Inflammatory macrophage treated with lipopolysaccharide for 1 hour (primary cell): ENCODE measurements at regions not wholly inside any gene's neighbourhood (a gene's known extent, or its start where the extent isn't known, plus 50 kb on each side); places are given as distances from the start of the nearest gene placed in this dataset.
"Not testable (repeated sequence)": the region's sequence is repeated elsewhere in the genome, so short reads cannot be mapped to it uniquely, and the experiment has no call there.

Experiments
- DNase-seq, 2 donors: peaks; one replicate each; pipeline ENCODE4 v3.0.0-alpha.2; 2020 to 2022

GRCh38 chr20:12699374-12700228 lies 309.2 kb upstream of the SPTLC3 start:
- DNase-seq: no peak

- no peak for DNase-seq
Measured at GRCh38 chr20:12700701-12701100, 308.1 kb upstream of the SPTLC3 start.

GRCh38 chr20:12702312-12702711 lies 306.5 kb upstream of the SPTLC3 start:
- no peak for DNase-seq

- DNase-seq: no peak
Measured at GRCh38 chr20:12715371-12715770, 293.4 kb upstream of the SPTLC3 start.

- no peak for DNase-seq
Measured at GRCh38 chr20:12715991-12716680, 292.6 kb upstream of the SPTLC3 start.

- no peak for DNase-seq
Measured at GRCh38 chr20:12717061-12717460, 291.7 kb upstream of the SPTLC3 start.

- no peak for DNase-seq
Measured at GRCh38 chr20:12718619-12719018, 290.2 kb upstream of the SPTLC3 start.

- DNase-seq: no peak
Measured at GRCh38 chr20:12721636-12722035, 287.1 kb upstream of the SPTLC3 start.

GRCh38 chr20:12722091-12722490 lies 286.7 kb upstream of the SPTLC3 start:
- no peak for DNase-seq

- no peak for DNase-seq
Measured at GRCh38 chr20:12723811-12724210, 285.0 kb upstream of the SPTLC3 start.

GRCh38 chr20:12728782-12729181 lies 280.0 kb upstream of the SPTLC3 start:
- DNase-seq: no peak

- no peak for DNase-seq
Measured at GRCh38 chr20:12729326-12729725, 279.4 kb upstream of the SPTLC3 start.

GRCh38 chr20:12733811-12734210 lies 275.0 kb upstream of the SPTLC3 start:
- no peak for DNase-seq

GRCh38 chr20:12737497-12737896 lies 271.3 kb upstream of the SPTLC3 start:
- no peak for DNase-seq

- no peak for DNase-seq
Measured at GRCh38 chr20:12737900-12738299, 270.9 kb upstream of the SPTLC3 start.

GRCh38 chr20:12740647-12741046 lies 268.1 kb upstream of the SPTLC3 start:
- no peak for DNase-seq

GRCh38 chr20:12744037-12744436 lies 264.7 kb upstream of the SPTLC3 start:
- DNase-seq: no peak

- DNase-seq: no peak
Measured at GRCh38 chr20:12748359-12748994, 260.3 kb upstream of the SPTLC3 start.

GRCh38 chr20:12750221-12750620 lies 258.6 kb upstream of the SPTLC3 start:
- DNase-seq: no peak

GRCh38 chr20:12752900-12753693 lies 255.7 kb upstream of the SPTLC3 start:
- not testable (repeated sequence) for DNase-seq

- DNase-seq: not testable (repeated sequence)
Measured at GRCh38 chr20:12753742-12754141, 255.0 kb upstream of the SPTLC3 start.

- not testable (repeated sequence) for DNase-seq
Measured at GRCh38 chr20:12759493-12759892, 249.3 kb upstream of the SPTLC3 start.

GRCh38 chr20:12762725-12763124 lies 246.0 kb upstream of the SPTLC3 start:
- no peak for DNase-seq
